Thymus (tissue), 11 donors: ENCODE measurements at regions not wholly inside any gene's neighbourhood (a gene's known extent, or its start where the extent isn't known, plus 50 kb on each side); places are given as distances from the start of the nearest gene placed in this dataset.

Source experiments
- DNase-seq, 9 donors: peaks; one replicate each; pipeline ENCODE4 v3.0.0-alpha.2; 2013; ENCODE audit warnings: low spot score in 9 of 9, low read depth in 6 of 9, missing footprints in 1 of 9
- H3K27ac ChIP-seq, 2 donors: one replicate each; pipeline ENCODE4 v1.5.1; 2013; ENCODE audit warnings: control low read depth in 1 of 2, low read depth in 1 of 2, low read length in 1 of 2, mild to moderate bottlenecking in 1 of 2, moderate library complexity in 1 of 2
- H3K27me3 ChIP-seq, 2 donors: one replicate each; pipeline ENCODE4 v1.5.1; 2013; ENCODE audit warnings: low read length in 1 of 2; ENCODE audit not compliant: control insufficient read depth in 2 of 2, insufficient read depth in 1 of 2
- H3K36me3 ChIP-seq, 2 donors: one replicate each; pipeline ENCODE4 v1.5.1; 2013; ENCODE audit warnings: low read length in 1 of 2, mild to moderate bottlenecking in 1 of 2, moderate library complexity in 1 of 2; ENCODE audit not compliant: control insufficient read depth in 2 of 2, insufficient read depth in 2 of 2
- H3K4me1 ChIP-seq, 2 donors: one replicate each; pipeline ENCODE4 v1.5.1; 2013; ENCODE audit warnings: low read length in 2 of 2; ENCODE audit not compliant: control insufficient read depth in 2 of 2, insufficient read depth in 2 of 2
- H3K4me3 ChIP-seq, 2 donors: one replicate each; pipeline ENCODE4 v1.5.1; 2013; ENCODE audit warnings: low read length in 2 of 2, control low read depth in 1 of 2, mild to moderate bottlenecking in 1 of 2
- H3K9me3 ChIP-seq, 2 donors: one replicate each; pipeline ENCODE4 v1.5.1; 2013; ENCODE audit warnings: low read length in 1 of 2, mild to moderate bottlenecking in 1 of 2; ENCODE audit not compliant: control insufficient read depth in 2 of 2, insufficient read depth in 1 of 2
- WGBS: extraction: QIAGEN DNeasy Blood & Tissue Kit; methylation state at CpG from one replicate; pipeline ENCODE4 v1.1.7; 2013; 5-methylcytosine and 5-hydroxymethylcytosine counted together
- donor health status: healthy.

- Histone ChIP-seq H3K36me3 (no peaks in the 10 kb centered on the region), H3K4me1 (no peaks in the 10 kb centered on the region), H3K27me3 (no peaks in the 10 kb centered on the region), H3K9me3 (no peaks in the 10 kb centered on the region), H3K27ac (no peak overlapping the region), H3K4me3 (no peak overlapping the region)
- 83% methylated on average over 2 of the region's 2 CpGs for WGBS
- DNase-seq: no peak
Measured at GRCh38 chr2:226581004-226581403, 218.6 kb downstream of the IRS1 start.

- no peak for DNase-seq
- WGBS: 85% methylated on average over 1 of the region's 1 CpG
Measured at GRCh38 chr2:226580403-226580802, 219.2 kb downstream of the IRS1 start.

DNA sequence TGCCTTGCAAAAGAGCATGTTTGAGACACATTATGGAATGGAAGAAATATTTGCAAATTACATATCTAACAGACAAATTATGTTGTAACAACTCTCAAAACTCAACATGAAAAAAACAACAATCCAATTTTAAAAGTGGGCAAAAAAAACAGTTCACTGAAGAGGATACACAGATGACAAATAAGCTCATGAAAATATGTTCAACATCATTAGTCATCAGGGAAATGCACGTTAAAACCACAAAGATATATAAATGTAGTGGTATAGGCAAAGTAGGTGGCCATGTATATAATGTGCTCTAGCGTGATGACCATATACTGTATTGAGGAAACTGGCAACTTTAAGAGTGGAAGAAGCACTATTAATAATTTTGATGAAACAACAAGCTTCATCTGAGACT is 220.1 kb downstream of the IRS1 start:
- WGBS: 91% methylated on average over 2 of the region's 2 CpGs
- H3K9me3 ChIP-seq: no peaks in the 10 kb centered on the region
- no peak overlapping the region for H3K27ac ChIP-seq
- no peaks in the 10 kb centered on the region for H3K36me3 ChIP-seq
- no peak for DNase-seq
- H3K4me3 ChIP-seq: no peak overlapping the region
- no peaks in the 10 kb centered on the region for H3K27me3 ChIP-seq
- no peaks in the 10 kb centered on the region for H3K4me1 ChIP-seq

More at GRCh38 chr2:226580403-226580802, 219.2 kb downstream of the IRS1 start:
- Histone ChIP-seq H3K27me3 (no peaks in the 10 kb centered on the region), H3K36me3 (no peaks in the 10 kb centered on the region), H3K9me3 (no peaks in the 10 kb centered on the region), H3K4me3 (no peak overlapping the region), H3K4me1 (no peaks in the 10 kb centered on the region), H3K27ac (no peak overlapping the region)

- DNase-seq: no peak
- Histone ChIP-seq H3K36me3 (no peaks in the 10 kb centered on the region), H3K27me3 (no peaks in the 10 kb centered on the region), H3K4me3 (no peak overlapping the region), H3K27ac (no peak overlapping the region), H3K9me3 (no peaks in the 10 kb centered on the region), H3K4me1 (no peaks in the 10 kb centered on the region)
- WGBS: 74% methylated on average over 1 of the region's 1 CpG
Measured at GRCh38 chr2:226578879-226579278, 220.7 kb downstream of the IRS1 start.

- no peak for DNase-seq
- Histone ChIP-seq H3K27me3 (no peaks in the 10 kb centered on the region), H3K27ac (no peak overlapping the region), H3K36me3 (no peaks in the 10 kb centered on the region), H3K4me1 (no peaks in the 10 kb centered on the region), H3K9me3 (no peaks in the 10 kb centered on the region), H3K4me3 (no peak overlapping the region)
- 58% methylated on average over 3 of the region's 3 CpGs for WGBS
Measured at GRCh38 chr2:226578373-226578772, 221.2 kb downstream of the IRS1 start.

DNA sequence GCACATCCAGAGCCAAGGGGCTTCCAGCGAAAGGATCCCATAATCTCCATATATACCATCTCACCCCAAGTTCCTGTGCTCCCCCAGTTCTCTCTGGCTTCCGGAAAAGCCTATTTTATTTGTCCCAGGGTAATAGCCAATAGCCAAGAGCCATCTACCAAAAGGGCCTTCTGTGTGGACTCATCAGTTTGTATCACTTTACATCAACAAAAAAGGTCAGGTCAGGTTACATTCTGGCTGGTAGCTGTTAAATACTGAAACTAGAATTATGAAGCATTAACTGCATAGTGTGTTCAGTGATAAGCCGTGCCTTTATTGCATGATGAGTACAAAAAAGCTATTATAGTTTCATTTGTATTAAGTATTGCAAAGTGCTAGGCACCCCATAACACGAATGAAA is 223.7 kb downstream of the IRS1 start:
- Histone ChIP-seq H3K4me3 (no peak overlapping the region), H3K27ac (no peak overlapping the region), H3K36me3 (no peaks in the 10 kb centered on the region), H3K4me1 (no peaks in the 10 kb centered on the region), H3K27me3 (no peaks in the 10 kb centered on the region), H3K9me3 (no peaks in the 10 kb centered on the region)
- no peak for DNase-seq
- WGBS: 93% methylated on average over 4 of the region's 4 CpGs

GRCh38 chr2:226573158-226573557 is 226.5 kb downstream of the IRS1 start:
- no peak for DNase-seq
- H3K9me3 ChIP-seq: no peaks in the 10 kb centered on the region
- H3K27ac ChIP-seq: no peak overlapping the region
- no peaks in the 10 kb centered on the region for H3K27me3 ChIP-seq
- H3K36me3 ChIP-seq: no peaks in the 10 kb centered on the region
- H3K4me1 ChIP-seq: no peaks in the 10 kb centered on the region
- no peak overlapping the region for H3K4me3 ChIP-seq

- Histone ChIP-seq H3K4me3 (no peak overlapping the region), H3K4me1 (no peaks in the 10 kb centered on the region), H3K9me3 (no peaks in the 10 kb centered on the region), H3K27me3 (no peaks in the 10 kb centered on the region), H3K36me3 (no peaks in the 10 kb centered on the region), H3K27ac (no peak overlapping the region)
- DNase-seq: no peak
- whole genome bisulfite sequencing: 91% methylated on average over 5 of the region's 5 CpGs
Measured at GRCh38 chr2:226564667-226565066, 235.0 kb downstream of the IRS1 start.

GRCh38 chr2:226561962-226562361 is 237.7 kb downstream of the IRS1 start:
- H3K27me3 ChIP-seq: no peaks in the 10 kb centered on the region
- WGBS: 90% methylated on average over 1 of the region's 1 CpG
- no peaks in the 10 kb centered on the region for H3K36me3 ChIP-seq
- no peak for DNase-seq
- H3K4me1 ChIP-seq: no peaks in the 10 kb centered on the region
- no peak overlapping the region for H3K27ac ChIP-seq
- H3K4me3 ChIP-seq: no peak overlapping the region
- no peaks in the 10 kb centered on the region for H3K9me3 ChIP-seq

DNA sequence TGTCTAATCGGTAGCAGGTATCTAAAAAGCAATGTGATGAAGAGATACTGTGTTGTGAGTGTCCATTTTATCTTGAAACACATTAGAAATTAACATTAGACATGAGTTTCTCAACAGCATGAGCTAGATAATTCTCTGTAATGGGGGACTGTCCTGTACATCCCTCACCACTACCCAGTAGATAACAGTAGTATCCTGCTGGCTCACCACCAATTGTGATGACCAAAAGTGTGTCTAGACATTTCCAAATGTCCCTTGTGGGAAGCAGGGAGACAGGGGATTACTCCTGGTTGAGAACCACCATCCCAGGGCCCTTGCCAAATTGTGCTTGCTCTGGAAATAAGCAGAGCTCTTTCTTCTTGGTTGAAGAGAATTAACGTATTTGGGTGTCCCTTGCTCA is 239.3 kb downstream of the IRS1 start:
- Histone ChIP-seq H3K27ac (no peak overlapping the region), H3K4me1 (no peaks in the 10 kb centered on the region), H3K9me3 (no peaks in the 10 kb centered on the region), H3K36me3 (no peaks in the 10 kb centered on the region), H3K4me3 (no peak overlapping the region), H3K27me3 (no peaks in the 10 kb centered on the region)
- 82% methylated on average over 2 of the region's 2 CpGs for WGBS
- DNase-seq: no peak
